ENCODE measurements at regions not wholly inside any gene's neighbourhood (a gene's known extent, or its start where the extent isn't known, plus 50 kb on each side); places are given as distances from the start of the nearest gene placed in this dataset.

DNA sequence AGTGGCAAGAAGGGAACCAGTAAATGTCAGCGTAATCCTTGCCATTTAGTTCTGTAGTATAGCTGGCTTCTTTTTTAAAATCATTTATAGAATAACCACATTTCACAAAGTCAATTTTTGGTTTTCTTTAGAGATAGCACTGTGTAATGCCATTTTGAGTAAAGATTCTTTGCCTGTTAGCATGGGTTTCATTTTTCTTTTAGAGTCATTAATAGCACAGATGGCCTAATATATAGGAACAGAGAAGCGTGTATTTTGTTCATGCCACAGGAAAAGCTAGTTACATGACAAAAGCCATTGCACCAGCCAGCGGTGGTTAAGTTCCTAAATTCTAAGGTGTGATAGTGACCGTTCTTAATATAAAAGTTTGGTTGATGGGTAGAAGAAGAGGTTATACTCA is 1363.9 kb downstream of the MAT2B start:
- no peaks in the 10 kb centered on the region for H3K9me3 ChIP-seq (ENCODE audit: control insufficient read depth, low read depth, low read length)
- FAIRE-seq = no peak
- H3K4me3 ChIP-seq (ENCODE audit: control insufficient read depth in 2 of 3, extremely low read depth in 1 of 3, insufficient read depth in 2 of 3, low read depth in 1 of 3, low read length in 3 of 3) = no peak overlapping the region
- H3K4me2 ChIP-seq (ENCODE audit: control insufficient read depth, extremely low read depth, insufficient read depth, low read depth, low read length) = no peak overlapping the region
- H3K27me3 ChIP-seq (ENCODE audit: control insufficient read depth, extremely low read depth, insufficient read depth, low read length) = no peaks in the 10 kb centered on the region
- no peaks in the 10 kb centered on the region for H3K4me1 ChIP-seq (ENCODE audit: control insufficient read depth, extremely low read depth, insufficient read depth, low read length)
- no peak for DNase-seq (ENCODE audit: low read depth, low spot score)
- no peak overlapping the region for H3K27ac ChIP-seq (ENCODE audit: control insufficient read depth, insufficient read depth, low read length)
- H2AFZ ChIP-seq (ENCODE audit: control insufficient read depth, low read length) = no peak overlapping the region
- no peaks in the 10 kb centered on the region for H4K20me1 ChIP-seq (ENCODE audit: control insufficient read depth, extremely low read depth, insufficient read depth, low read length)
- no peak overlapping the region for H3K9ac ChIP-seq (ENCODE audit: control insufficient read depth, extremely low read depth, insufficient read depth, low read length)
- no peaks in the 10 kb centered on the region for H3K9me1 ChIP-seq (ENCODE audit: control insufficient read depth, extremely low read depth, insufficient read depth, low read length)
- H3K36me3 ChIP-seq (ENCODE audit: control insufficient read depth in 2 of 2, extremely low read depth in 1 of 2, insufficient read depth in 2 of 2, low read length in 2 of 2) = no peaks in the 10 kb centered on the region
- no peaks in the 10 kb centered on the region for H3K79me2 ChIP-seq (ENCODE audit: control insufficient read depth, insufficient read depth, low read length)
- dilution Hi-C loops (cut with MboI; ENCODE audit: extremely low pct_ligation_motif_present, low sequenced_read_pairs) = no loop called here
- TF ChIP-seq, protein P1, sequence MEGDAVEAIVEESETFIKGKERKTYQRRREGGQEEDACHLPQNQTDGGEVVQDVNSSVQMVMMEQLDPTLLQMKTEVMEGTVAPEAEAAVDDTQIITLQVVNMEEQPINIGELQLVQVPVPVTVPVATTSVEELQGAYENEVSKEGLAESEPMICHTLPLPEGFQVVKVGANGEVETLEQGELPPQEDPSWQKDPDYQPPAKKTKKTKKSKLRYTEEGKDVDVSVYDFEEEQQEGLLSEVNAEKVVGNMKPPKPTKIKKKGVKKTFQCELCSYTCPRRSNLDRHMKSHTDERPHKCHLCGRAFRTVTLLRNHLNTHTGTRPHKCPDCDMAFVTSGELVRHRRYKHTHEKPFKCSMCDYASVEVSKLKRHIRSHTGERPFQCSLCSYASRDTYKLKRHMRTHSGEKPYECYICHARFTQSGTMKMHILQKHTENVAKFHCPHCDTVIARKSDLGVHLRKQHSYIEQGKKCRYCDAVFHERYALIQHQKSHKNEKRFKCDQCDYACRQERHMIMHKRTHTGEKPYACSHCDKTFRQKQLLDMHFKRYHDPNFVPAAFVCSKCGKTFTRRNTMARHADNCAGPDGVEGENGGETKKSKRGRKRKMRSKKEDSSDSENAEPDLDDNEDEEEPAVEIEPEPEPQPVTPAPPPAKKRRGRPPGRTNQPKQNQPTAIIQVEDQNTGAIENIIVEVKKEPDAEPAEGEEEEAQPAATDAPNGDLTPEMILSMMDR (optimal IDR thresholded peaks at IDR 0.05 in 1 of 3, IDR thresholded peaks at IDR 0.05 in 1 of 3, conservative IDR thresholded peaks at IDR 0.05 in 1 of 3; ENCODE audit: extremely low read depth in 1 of 3, insufficient read depth in 2 of 3, low read length in 3 of 3) = no peak
- TF ChIP-seq EZH2 (IDR thresholded peaks at IDR 0.05; ENCODE audit: low read length) = no peak

DNA sequence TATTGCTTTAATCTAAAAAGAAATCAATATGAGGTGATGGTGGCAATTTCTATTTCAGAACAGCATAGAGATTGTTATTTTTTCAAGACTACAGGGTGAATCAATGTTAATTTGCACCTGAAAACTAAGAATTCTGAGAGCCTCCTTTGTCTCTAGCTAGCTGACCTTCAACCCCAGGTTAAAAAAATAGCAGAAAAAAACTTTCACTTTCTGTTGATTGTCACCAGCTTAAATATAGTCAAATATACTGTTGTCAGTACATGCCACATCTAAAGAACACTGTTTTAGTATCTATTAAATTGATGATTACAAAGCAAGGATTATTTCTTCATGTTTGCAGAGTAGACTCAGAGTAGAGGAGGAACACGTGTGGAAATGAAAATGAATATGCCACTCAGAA is 1371.4 kb downstream of the MAT2B start:
- Histone ChIP-seq H3K4me2 (ENCODE audit: control insufficient read depth, extremely low read depth, insufficient read depth, low read depth, low read length) (no peak overlapping the region), H3K79me2 (ENCODE audit: control insufficient read depth, insufficient read depth, low read length) (no peaks in the 10 kb centered on the region), H3K27me3 (ENCODE audit: control insufficient read depth, extremely low read depth, insufficient read depth, low read length) (no peaks in the 10 kb centered on the region), H3K4me3 (ENCODE audit: control insufficient read depth in 2 of 3, extremely low read depth in 1 of 3, insufficient read depth in 2 of 3, low read depth in 1 of 3, low read length in 3 of 3) (no peak overlapping the region), H4K20me1 (ENCODE audit: control insufficient read depth, extremely low read depth, insufficient read depth, low read length) (no peaks in the 10 kb centered on the region), H3K4me1 (ENCODE audit: control insufficient read depth, extremely low read depth, insufficient read depth, low read length) (no peaks in the 10 kb centered on the region), H3K9me3 (ENCODE audit: control insufficient read depth, low read depth, low read length) (no peaks in the 10 kb centered on the region), H3K9ac (ENCODE audit: control insufficient read depth, extremely low read depth, insufficient read depth, low read length) (no peak overlapping the region), H2AFZ (ENCODE audit: control insufficient read depth, low read length) (no peak overlapping the region), H3K27ac (ENCODE audit: control insufficient read depth, insufficient read depth, low read length) (no peak overlapping the region), H3K36me3 (ENCODE audit: control insufficient read depth in 2 of 2, extremely low read depth in 1 of 2, insufficient read depth in 2 of 2, low read length in 2 of 2) (no peaks in the 10 kb centered on the region), H3K9me1 (ENCODE audit: control insufficient read depth, extremely low read depth, insufficient read depth, low read length) (no peaks in the 10 kb centered on the region)
- DNase-seq (ENCODE audit: low read depth, low spot score) (no peak), FAIRE-seq (no peak)
- TF ChIP-seq, protein P1 (optimal IDR thresholded peaks at IDR 0.05 in 1 of 3, IDR thresholded peaks at IDR 0.05 in 1 of 3, conservative IDR thresholded peaks at IDR 0.05 in 1 of 3; ENCODE audit: extremely low read depth in 1 of 3, insufficient read depth in 2 of 3, low read length in 3 of 3) = no peak
- no peak for TF ChIP-seq EZH2 (IDR thresholded peaks at IDR 0.05; ENCODE audit: low read length)
- dilution Hi-C loops (cut with MboI; ENCODE audit: extremely low pct_ligation_motif_present, low sequenced_read_pairs) = no loop called here

Measured in keratinocyte (primary cell).